Breast epithelium (tissue), 4 donors: ENCODE measurements at regions not wholly inside any gene's neighbourhood (a gene's known extent, or its start where the extent isn't known, plus 50 kb on each side); places are given as distances from the start of the nearest gene placed in this dataset.

Experiments used
- DNase-seq, 2 donors: peaks; one replicate each; pipeline ENCODE4 v3.0.0-alpha.2; 2019; ENCODE audit warnings: low spot score in 2 of 2
- H3K27ac ChIP-seq, 2 donors: fragments of 200-600 bp; sonication (generic) in 1 of 2; one replicate each; pipeline ENCODE4 v1.5.1; 2016 to 2019; ENCODE audit warnings: mild to moderate bottlenecking in 1 of 2
- H3K27me3 ChIP-seq, 2 donors: fragments of 200-600 bp; sonication (generic) in 1 of 2; one replicate each; pipeline versions ENCODE4 v1.5.1 to v1.6.0; 2017 to 2019; ENCODE audit warnings: control low read depth in 1 of 2, mild to moderate bottlenecking in 1 of 2
- H3K36me3 ChIP-seq: fragments of 200-600 bp; one replicate; pipeline ENCODE4 v1.5.1; 2019
- H3K4me1 ChIP-seq, 2 donors: fragments of 200-600 bp; sonication (generic); one replicate each; pipeline ENCODE4 v1.5.1; 2016 to 2019; ENCODE audit warnings: control low read depth in 1 of 2
- H3K4me3 ChIP-seq, 3 donors: fragments of 200-600 bp; sonication (generic); 1 replicate in 2 of 3; 2 replicates in 1 of 3; pipeline ENCODE4 v1.5.1; 2016 to 2019; ENCODE audit warnings: mild to moderate bottlenecking in 3 of 3, moderate library complexity in 2 of 3
- H3K9me3 ChIP-seq, 2 donors: fragments of 200-600 bp; sonication (generic) in 1 of 2; one replicate each; pipeline ENCODE4 v1.5.1; 2016 to 2019; ENCODE audit warnings: control low read depth in 1 of 2
- POLR2A ChIP-seq: fragments of 450-650 bp; IDR thresholded peaks from one replicate; pipeline ENCODE4 v1.6.1; 2016; ENCODE audit warnings: antibody characterized with exemption, mild to moderate bottlenecking, moderate library complexity
- POLR2AphosphoS5 ChIP-seq, 3 donors: sonication (generic); formaldehyde crosslinking; IDR thresholded peaks; one replicate each; pipeline ENCODE4 v1.6.1; 2017; ENCODE audit warnings: antibody characterized with exemption in 3 of 3
- intact Hi-C: fragments of 100-400 bp; cut with DNase I; formaldehyde crosslinking; loops from one replicate; pipeline ENCODE4 v1.15.1; 2023; ENCODE audit warnings: low total_unique reads
- TF ChIP-seq, protein P1 (sequence below), 3 donors: fragments of 450-650 bp; IDR thresholded peaks; one replicate each; pipeline ENCODE4 v1.5.1; 2016 to 2017; ENCODE audit warnings: antibody characterized with exemption in 3 of 3, mild to moderate bottlenecking in 3 of 3, moderate library complexity in 3 of 3

DNA sequence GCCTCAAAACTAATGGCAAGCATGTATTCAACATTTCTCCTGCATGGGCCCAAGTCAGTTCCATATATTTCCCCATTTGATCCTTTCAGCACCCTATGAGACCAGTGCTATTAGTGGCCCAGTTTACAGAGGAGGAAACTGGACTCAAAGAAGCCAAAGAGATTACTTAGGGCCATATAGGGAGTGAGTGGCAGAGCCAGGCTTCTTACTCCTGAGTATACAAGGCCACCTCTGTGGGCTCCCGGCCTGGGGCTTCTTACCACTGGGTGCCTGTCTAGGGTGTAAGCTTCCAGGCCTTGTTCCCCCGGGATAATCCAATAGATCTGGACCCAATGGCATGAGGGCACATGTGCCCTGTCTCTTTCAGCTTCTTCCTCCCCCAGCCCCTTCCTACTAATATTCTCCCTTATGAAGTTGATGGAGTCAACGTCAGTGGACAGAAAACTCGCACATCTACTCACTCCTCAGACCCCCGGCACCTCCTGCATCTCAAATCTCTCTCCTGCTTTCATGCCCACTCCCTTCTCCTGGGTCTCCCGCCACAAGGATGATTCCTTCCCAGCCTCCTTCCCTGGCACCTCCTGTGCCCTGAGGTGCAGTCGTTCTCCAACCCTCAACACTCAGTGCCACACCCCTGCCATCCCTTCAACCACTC lies 222.6 kb downstream of the ANAPC1 start:
- no peaks in the 10 kb centered on the region for H3K4me1 ChIP-seq
- H3K9me3 ChIP-seq, result no peaks in the 10 kb centered on the region
- DNase-seq, result no peak
- TF ChIP-seq POLR2A (no peak), POLR2AphosphoS5 (IDR thresholded peaks at IDR 0.05) (no peak)
- TF ChIP-seq, protein P1, sequence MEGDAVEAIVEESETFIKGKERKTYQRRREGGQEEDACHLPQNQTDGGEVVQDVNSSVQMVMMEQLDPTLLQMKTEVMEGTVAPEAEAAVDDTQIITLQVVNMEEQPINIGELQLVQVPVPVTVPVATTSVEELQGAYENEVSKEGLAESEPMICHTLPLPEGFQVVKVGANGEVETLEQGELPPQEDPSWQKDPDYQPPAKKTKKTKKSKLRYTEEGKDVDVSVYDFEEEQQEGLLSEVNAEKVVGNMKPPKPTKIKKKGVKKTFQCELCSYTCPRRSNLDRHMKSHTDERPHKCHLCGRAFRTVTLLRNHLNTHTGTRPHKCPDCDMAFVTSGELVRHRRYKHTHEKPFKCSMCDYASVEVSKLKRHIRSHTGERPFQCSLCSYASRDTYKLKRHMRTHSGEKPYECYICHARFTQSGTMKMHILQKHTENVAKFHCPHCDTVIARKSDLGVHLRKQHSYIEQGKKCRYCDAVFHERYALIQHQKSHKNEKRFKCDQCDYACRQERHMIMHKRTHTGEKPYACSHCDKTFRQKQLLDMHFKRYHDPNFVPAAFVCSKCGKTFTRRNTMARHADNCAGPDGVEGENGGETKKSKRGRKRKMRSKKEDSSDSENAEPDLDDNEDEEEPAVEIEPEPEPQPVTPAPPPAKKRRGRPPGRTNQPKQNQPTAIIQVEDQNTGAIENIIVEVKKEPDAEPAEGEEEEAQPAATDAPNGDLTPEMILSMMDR (IDR thresholded peaks at IDR 0.05), result no peak
- intact Hi-C loops, result no loop called here
- H3K27ac ChIP-seq, result no peak overlapping the region
- H3K4me3 ChIP-seq, result no peak overlapping the region
- H3K27me3 ChIP-seq, result no peaks in the 10 kb centered on the region
- H3K36me3 ChIP-seq, result no peaks in the 10 kb centered on the region

DNA sequence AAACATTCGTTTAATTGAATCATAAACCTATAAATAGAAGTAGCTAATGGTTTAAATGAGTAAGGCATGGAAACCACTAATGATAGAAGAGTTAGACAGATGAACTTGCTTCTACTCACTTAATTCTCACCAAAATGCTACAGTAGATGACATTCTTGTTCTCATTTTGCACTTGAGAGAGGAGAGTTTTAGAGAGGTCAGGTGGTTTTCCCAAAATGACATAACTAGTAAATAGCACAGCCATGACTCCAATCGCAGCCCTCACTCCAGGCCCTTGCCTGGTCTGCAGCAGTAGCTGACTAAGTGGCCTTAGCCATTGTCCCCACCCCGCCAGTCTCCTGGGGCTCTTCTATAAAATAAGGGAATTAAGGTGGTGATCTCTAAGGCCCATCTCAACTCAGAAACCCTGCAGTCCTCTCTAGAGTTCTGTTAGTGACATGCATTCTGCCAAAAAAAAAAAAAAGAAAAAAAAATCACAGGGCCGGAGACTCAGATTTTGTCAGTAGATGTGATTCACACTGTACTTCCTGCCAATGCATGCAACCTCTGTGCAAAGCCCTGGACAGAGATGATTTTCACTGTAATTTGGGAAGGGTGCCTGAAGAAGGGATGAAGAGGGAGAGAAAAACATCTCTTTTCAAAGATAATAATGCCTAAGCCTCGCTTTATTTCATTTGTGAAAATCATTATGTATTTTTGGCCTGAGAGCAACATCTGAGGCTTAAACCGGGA lies 221.8 kb downstream of the ANAPC1 start:
- intact Hi-C loops, result no loop called here

DNA sequence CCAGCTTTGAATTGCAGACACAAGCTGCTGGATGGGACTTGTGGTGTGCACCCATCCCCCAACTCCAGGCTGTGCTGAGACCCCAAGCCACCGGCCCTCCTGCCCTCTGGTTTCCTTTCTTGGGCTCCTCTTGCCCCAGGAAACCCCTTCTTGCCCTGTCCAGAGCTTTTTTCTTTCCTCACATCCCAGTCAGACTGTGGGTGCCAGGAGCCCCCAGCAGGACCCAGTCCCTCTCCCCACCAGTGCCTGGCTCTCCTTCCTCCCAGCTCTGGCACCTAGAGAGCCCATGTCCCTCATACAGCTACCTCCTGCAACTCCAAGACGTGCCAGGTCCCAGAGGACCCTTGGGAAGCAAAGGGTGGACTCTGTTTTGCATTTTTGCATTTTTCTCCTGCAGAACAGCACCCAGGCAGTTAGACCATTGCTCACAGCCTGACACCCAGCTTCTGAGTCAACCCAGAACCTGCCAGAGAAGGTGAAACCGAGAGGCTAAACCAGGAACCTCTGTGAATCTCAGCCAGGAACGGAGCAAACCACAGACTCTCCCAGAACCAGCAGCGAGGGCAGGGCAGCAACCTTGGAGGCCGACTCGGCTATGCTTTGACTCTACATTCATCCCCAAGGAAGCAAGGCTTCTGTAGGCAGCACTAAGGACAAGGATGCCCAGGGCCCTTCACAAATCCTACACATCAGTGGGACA lies 221.1 kb downstream of the ANAPC1 start:
- no peaks in the 10 kb centered on the region for H3K36me3 ChIP-seq
- H3K9me3 ChIP-seq, result no peaks in the 10 kb centered on the region
- no peak overlapping the region for H3K4me3 ChIP-seq
- H3K27ac ChIP-seq, result no peak overlapping the region
- no peak for DNase-seq
- intact Hi-C loops, result no loop called here
- H3K4me1 ChIP-seq, result no peaks in the 10 kb centered on the region
- H3K27me3 ChIP-seq, result no peaks in the 10 kb centered on the region
- TF ChIP-seq POLR2AphosphoS5 (IDR thresholded peaks at IDR 0.05) (no peak), POLR2A (no peak)
- TF ChIP-seq, protein P1 (IDR thresholded peaks at IDR 0.05), result no peak

More for the DNA sequence above, 221.8 kb downstream of the ANAPC1 start:
- no peaks in the 10 kb centered on the region for H3K4me1 ChIP-seq
- H3K9me3 ChIP-seq, result no peaks in the 10 kb centered on the region
- H3K27me3 ChIP-seq, result no peaks in the 10 kb centered on the region
- no peaks in the 10 kb centered on the region for H3K36me3 ChIP-seq
- no peak for TF ChIP-seq POLR2A
- TF ChIP-seq, protein P1 (IDR thresholded peaks at IDR 0.05), result no peak
- H3K4me3 ChIP-seq, result no peak overlapping the region
- DNase-seq, result no peak
- peak overlapping the region in 1 of 2 donors; percentile 16 for H3K27ac ChIP-seq

DNA sequence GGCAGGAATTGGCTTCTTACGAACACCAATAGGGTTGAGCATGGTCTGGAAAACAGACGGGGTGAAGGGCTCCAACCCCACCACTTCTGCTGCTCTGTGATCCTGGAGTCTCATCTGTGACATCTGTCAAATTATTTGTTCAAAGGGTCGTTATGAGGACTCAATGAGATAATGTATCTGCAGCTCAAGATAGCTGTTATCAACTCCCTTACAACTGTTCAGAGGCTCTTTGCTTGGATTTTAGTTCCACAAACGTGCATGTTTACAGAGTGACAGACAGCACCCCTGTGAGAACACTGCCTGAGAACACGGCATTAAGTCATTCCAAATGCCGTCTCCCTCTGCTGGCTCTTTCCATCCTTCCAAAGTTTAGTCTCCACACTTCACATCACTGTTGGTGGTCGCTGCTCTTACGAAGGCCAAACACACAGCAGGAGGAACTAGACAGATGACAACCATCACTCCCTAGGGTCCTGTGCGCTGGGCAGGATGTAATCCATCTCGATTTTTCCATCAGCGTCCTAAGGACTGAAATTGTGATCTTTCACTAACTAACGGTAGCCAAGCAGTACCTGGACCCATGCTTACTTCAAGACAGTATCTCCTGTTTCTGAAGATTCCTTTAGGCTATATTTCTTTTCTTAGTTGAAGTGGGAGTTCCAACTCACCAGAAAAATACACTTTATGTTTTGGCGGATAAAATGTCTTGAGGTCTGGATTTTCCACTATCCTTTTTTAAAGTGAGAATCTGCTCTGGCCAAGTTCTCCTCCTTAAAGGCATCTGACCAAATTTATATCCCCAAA lies 220.3 kb downstream of the ANAPC1 start:
- H3K27me3 ChIP-seq, result no peaks in the 10 kb centered on the region
- TF ChIP-seq POLR2AphosphoS5 (IDR thresholded peaks at IDR 0.05) (no peak), POLR2A (no peak)
- TF ChIP-seq, protein P1 (IDR thresholded peaks at IDR 0.05), result no peak
- DNase-seq, result no peak
- no peaks in the 10 kb centered on the region for H3K36me3 ChIP-seq
- H3K4me1 ChIP-seq, result no peaks in the 10 kb centered on the region
- no peak overlapping the region for H3K4me3 ChIP-seq
- no peak overlapping the region for H3K27ac ChIP-seq
- intact Hi-C loops, result no loop called here
- H3K9me3 ChIP-seq, result no peaks in the 10 kb centered on the region
